AG04450 (cell line): ENCODE measurements at regions not wholly inside any gene's neighbourhood (a gene's known extent, or its start where the extent isn't known, plus 50 kb on each side); places are given as distances from the start of the nearest gene placed in this dataset.

Experiments
- CTCF ChIA-PET: fragments of 300-600, 350-600 bp; formaldehyde crosslinking; extraction: SDS; loops from one replicate; lab custom pipeline; 2022; ENCODE audit warnings: antibody characterized with exemption, inconsistent platforms; lab: Charles Lee
- POLR2A ChIA-PET: fragments of 350-600 bp; formaldehyde crosslinking; extraction: SDS; loops from one replicate; lab custom pipeline; 2021; ENCODE audit warnings: antibody characterized with exemption, inconsistent platforms; lab: Yijun Ruan, JAX
- DNase-seq: peaks from one replicate; pipeline ENCODE4 v3.0.0-alpha.2; 2011; ENCODE audit warnings: low read depth, low spot score
- H3K27ac ChIP-seq: one replicate; pipeline ENCODE4 v1.5.1; 2012; ENCODE audit warnings: low read depth, low read length, control low read depth
- H3K27me3 ChIP-seq: one replicate; pipeline ENCODE4 v1.6.0; 2012; ENCODE audit warnings: low read length; ENCODE audit not compliant: control insufficient read depth, insufficient read depth
- H3K4me3 ChIP-seq: 2 replicates; pipeline ENCODE4 v1.5.1; 2011; ENCODE audit warnings: mild to moderate bottlenecking, low read depth, low read length, control low read depth
- H3K9me3 ChIP-seq: 2 replicates; pipeline ENCODE4 v1.5.1; 2012; ENCODE audit warnings: low read length; ENCODE audit not compliant: control insufficient read depth, insufficient read depth
- TF ChIP-seq, protein P1 (sequence below): IDR thresholded peaks from 2 replicates; pipeline ENCODE4 v1.5.1; 2011; ENCODE audit warnings: low read depth, low read length, control low read depth, inconsistent platforms

DNA sequence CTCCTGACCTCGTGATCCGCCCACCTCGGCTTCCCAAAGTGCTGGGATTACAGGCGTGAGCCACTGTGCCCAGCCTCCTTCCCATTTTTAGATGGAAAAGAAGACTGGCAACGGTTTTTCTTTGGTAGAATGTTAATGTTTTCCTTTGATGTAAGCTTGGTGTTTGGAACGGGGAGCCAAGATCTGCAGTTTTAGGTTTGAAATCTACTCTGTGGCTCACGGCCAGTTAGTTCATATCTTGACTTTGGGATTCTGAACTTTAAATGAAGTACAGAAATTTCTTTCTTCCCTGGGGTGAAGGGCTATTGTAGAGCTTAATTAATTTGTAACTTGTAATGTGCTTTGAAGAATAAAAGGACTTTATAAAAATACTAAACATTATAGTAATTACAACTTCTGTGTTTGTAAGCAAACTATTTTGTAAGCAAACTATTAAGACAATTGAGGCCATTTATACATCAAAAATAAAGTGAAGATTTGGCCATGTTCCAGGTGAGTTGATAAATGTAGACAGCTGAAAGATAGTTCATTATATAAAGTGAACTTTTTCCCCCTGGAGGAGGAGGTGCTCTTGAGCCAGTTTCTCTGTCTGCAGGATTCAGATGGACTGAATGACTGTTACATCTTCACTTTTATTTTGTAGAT is 117.1 kb upstream of the TUT7 start:
- POLR2A ChIA-PET: no interaction called here
- DNase-seq: no peak
- H3K4me3 ChIP-seq: no peak overlapping the region
- no peaks in the 10 kb centered on the region for H3K9me3 ChIP-seq
- CTCF ChIA-PET: interaction anchor here (1.0 kb wide), 1 partner anchor 37 kb away, joined by 5 read pairs; no protein-coding TSS in a partner anchor
- H3K27me3 ChIP-seq: peaks cover 3% of the 10 kb centered on the region
- H3K27ac ChIP-seq: no peak overlapping the region
- TF ChIP-seq, protein P1, sequence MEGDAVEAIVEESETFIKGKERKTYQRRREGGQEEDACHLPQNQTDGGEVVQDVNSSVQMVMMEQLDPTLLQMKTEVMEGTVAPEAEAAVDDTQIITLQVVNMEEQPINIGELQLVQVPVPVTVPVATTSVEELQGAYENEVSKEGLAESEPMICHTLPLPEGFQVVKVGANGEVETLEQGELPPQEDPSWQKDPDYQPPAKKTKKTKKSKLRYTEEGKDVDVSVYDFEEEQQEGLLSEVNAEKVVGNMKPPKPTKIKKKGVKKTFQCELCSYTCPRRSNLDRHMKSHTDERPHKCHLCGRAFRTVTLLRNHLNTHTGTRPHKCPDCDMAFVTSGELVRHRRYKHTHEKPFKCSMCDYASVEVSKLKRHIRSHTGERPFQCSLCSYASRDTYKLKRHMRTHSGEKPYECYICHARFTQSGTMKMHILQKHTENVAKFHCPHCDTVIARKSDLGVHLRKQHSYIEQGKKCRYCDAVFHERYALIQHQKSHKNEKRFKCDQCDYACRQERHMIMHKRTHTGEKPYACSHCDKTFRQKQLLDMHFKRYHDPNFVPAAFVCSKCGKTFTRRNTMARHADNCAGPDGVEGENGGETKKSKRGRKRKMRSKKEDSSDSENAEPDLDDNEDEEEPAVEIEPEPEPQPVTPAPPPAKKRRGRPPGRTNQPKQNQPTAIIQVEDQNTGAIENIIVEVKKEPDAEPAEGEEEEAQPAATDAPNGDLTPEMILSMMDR: no peak

DNA sequence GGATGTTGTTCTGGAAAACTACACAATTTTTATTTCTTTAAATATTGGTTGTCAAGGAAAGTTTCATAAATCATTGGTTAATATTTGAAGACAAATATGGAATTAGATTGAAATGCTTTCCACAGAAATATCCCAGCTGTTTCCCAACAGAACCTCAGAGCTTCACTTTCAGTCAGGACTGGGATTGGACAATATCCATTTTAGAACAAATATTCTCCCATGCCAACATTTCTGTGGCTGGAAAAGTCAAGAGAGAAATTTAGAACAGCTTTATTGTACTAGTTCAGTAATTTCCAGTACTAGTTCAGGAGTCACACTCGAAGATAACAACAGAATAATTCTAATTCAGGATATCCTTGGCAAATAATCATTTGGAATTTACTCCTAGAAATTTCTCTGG is 116.1 kb upstream of the TUT7 start:
- no peak for DNase-seq
- ChIA-PET POLR2A (no interaction called here), CTCF (interaction anchor here (0.6 kb wide), 1 partner anchor 36 kb away, joined by 4 read pairs; no protein-coding TSS in a partner anchor)
- no peaks in the 10 kb centered on the region for H3K9me3 ChIP-seq
- TF ChIP-seq, protein P1: no peak
- H3K4me3 ChIP-seq: no peak overlapping the region
- H3K27ac ChIP-seq: no peak overlapping the region
- peaks cover 3% of the 10 kb centered on the region for H3K27me3 ChIP-seq

DNA sequence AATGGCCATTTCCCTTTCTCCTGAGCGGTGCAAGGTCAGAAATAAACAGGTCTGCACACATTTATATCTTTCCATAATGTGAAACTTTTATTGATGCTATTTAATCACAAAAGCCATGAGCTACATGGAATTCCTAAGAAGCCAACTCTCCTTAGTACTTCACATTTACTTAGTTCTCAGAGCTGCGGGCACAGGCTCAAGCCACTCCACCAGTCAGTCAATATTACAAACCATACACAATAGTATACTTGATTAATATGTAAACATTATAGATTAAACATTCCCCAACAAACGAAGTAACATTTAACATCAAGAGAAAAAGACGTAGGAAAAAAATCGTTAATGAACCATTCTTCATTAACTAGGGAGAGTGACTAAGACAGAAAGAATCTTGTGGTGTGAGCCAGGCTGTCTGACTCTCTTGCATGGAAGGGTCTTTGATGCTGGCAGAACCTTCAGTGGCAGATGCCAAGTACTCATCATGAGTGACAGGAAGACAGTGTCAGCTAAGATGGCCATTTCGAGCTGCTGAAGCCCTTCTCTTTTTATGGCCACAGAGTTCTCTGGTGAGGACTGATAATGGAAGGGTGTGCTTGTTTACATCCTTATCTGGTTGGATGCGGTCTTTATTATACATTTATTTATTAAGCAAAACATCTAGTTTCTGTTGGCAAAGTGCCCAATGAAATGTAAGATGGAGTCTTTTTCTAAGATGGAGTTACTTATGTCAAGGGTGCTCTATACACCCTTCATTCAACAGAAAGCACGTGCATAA is 115.5 kb upstream of the TUT7 start:
- Histone ChIP-seq H3K27me3 (peaks cover 3% of the 10 kb centered on the region), H3K27ac (no peak overlapping the region), H3K4me3 (no peak overlapping the region), H3K9me3 (no peaks in the 10 kb centered on the region)
- ChIA-PET CTCF (interaction anchor here (0.6 kb wide), 1 partner anchor 35 kb away, joined by 4 read pairs; no protein-coding TSS in a partner anchor), POLR2A (no interaction called here)
- DNase-seq: no peak
- TF ChIP-seq, protein P1: no peak

DNA sequence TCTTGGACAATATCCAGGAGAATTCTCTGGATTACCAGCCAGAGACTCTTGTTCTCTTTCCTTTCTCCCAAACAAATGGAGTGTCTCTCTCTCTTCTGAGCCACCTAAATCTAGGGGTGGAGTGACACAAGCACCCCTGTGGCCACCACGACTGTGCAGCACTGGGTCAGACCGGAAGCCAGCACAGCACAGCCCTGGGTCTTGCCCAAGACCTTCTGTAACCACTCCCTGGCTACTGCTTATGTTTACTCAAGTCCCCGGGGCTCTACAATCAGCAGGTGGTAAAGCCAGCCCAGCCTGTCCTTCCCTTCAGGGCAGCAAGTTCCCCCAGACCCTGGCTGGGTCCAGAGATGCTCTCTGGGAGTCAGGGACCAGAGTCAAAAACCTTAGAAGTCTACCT is 110.0 kb upstream of the TUT7 start:
- CTCF ChIA-PET: no interaction called here
- TF ChIP-seq, protein P1: no peak
- H3K9me3 ChIP-seq: no peaks in the 10 kb centered on the region
- POLR2A ChIA-PET: no interaction called here
- no peak overlapping the region for H3K4me3 ChIP-seq
- no peak overlapping the region for H3K27ac ChIP-seq
- peaks cover 2% of the 10 kb centered on the region for H3K27me3 ChIP-seq
- DNase-seq: no peak
